HUES48 (cell line): ENCODE measurements at regions not wholly inside any gene's neighbourhood (a gene's known extent, or its start where the extent isn't known, plus 50 kb on each side); places are given as distances from the start of the nearest gene placed in this dataset.

Source experiments
- H3K27ac ChIP-seq: one replicate; pipeline ENCODE4 v1.7.0; 2013; ENCODE audit warnings: low read depth, low read length, inconsistent platforms
- H3K27me3 ChIP-seq: 2 replicates; pipeline ENCODE4 v1.6.1; 2013; ENCODE audit warnings: mild to moderate bottlenecking, low read length; ENCODE audit not compliant: control insufficient read depth, insufficient read depth
- H3K36me3 ChIP-seq: 2 replicates; pipeline ENCODE4 v1.6.1; 2013; ENCODE audit warnings: low read length; ENCODE audit not compliant: control insufficient read depth, insufficient read depth
- H3K4me1 ChIP-seq: 2 replicates; pipeline ENCODE4 v1.6.1; 2013; ENCODE audit warnings: mild to moderate bottlenecking, low read length; ENCODE audit not compliant: control insufficient read depth, insufficient read depth
- H3K4me3 ChIP-seq: 2 replicates; pipeline ENCODE4 v1.5.1; 2013; ENCODE audit warnings: mild to moderate bottlenecking, low read depth, low read length
- H3K9ac ChIP-seq: 2 replicates; pipeline ENCODE4 v1.6.1; 2013; ENCODE audit warnings: mild to moderate bottlenecking, low read depth, low read length, moderate library complexity
- H3K9me3 ChIP-seq: 2 replicates; pipeline ENCODE4 v1.6.1; 2013; ENCODE audit warnings: low read length; ENCODE audit not compliant: control insufficient read depth, insufficient read depth

GRCh38 chr7:17689361-17689902, 250.9 kb downstream of the SNX13 start:
- Histone ChIP-seq H3K9ac (no peak overlapping the region), H3K4me1 (no peaks in the 10 kb centered on the region), H3K9me3 (no peaks in the 10 kb centered on the region; the same call in 1 of the 2 replicates), H3K27ac (no peak overlapping the region), H3K27me3 (no peaks in the 10 kb centered on the region), H3K36me3 (no peaks in the 10 kb centered on the region), H3K4me3 (no peak overlapping the region)

GRCh38 chr7:17690030-17690429, 250.3 kb downstream of the SNX13 start:
- no peaks in the 10 kb centered on the region; the same call in 1 of the 2 replicates for H3K9me3 ChIP-seq
- H3K9ac ChIP-seq: no peak overlapping the region
- no peak overlapping the region for H3K4me3 ChIP-seq
- H3K36me3 ChIP-seq: no peaks in the 10 kb centered on the region
- no peaks in the 10 kb centered on the region for H3K27me3 ChIP-seq
- H3K27ac ChIP-seq: no peak overlapping the region
- H3K4me1 ChIP-seq: no peaks in the 10 kb centered on the region

- H3K9me3 ChIP-seq: peaks cover 9% of the 10 kb centered on the region
- no peak overlapping the region for H3K9ac ChIP-seq
- no peaks in the 10 kb centered on the region for H3K36me3 ChIP-seq
- no peak overlapping the region for H3K27ac ChIP-seq
- no peaks in the 10 kb centered on the region for H3K27me3 ChIP-seq
- H3K4me3 ChIP-seq: no peak overlapping the region
- no peaks in the 10 kb centered on the region for H3K4me1 ChIP-seq
Measured at GRCh38 chr7:17696422-17696821, 243.9 kb downstream of the SNX13 start.

- H3K27ac ChIP-seq: no peak overlapping the region
- no peaks in the 10 kb centered on the region for H3K4me1 ChIP-seq
Measured at GRCh38 chr7:17697128-17697881, 243.0 kb downstream of the SNX13 start.

GRCh38 chr7:17699696-17700095, 240.6 kb downstream of the SNX13 start:
- Histone ChIP-seq H3K36me3 (no peaks in the 10 kb centered on the region), H3K9me3 (peaks cover 9% of the 10 kb centered on the region), H3K9ac (no peak overlapping the region), H3K27me3 (no peaks in the 10 kb centered on the region), H3K27ac (no peak overlapping the region), H3K4me1 (no peaks in the 10 kb centered on the region), H3K4me3 (no peak overlapping the region)

More at GRCh38 chr7:17697128-17697881, 243.0 kb downstream of the SNX13 start:
- H3K4me3 ChIP-seq: no peak overlapping the region
- peaks cover 9% of the 10 kb centered on the region for H3K9me3 ChIP-seq
- no peaks in the 10 kb centered on the region for H3K36me3 ChIP-seq
- H3K27me3 ChIP-seq: no peaks in the 10 kb centered on the region
- H3K9ac ChIP-seq: no peak overlapping the region

GRCh38 chr7:17700138-17700537, 240.2 kb downstream of the SNX13 start:
- no peak overlapping the region for H3K9ac ChIP-seq
- no peak overlapping the region for H3K27ac ChIP-seq
- H3K4me1 ChIP-seq: no peaks in the 10 kb centered on the region
- H3K9me3 ChIP-seq: peaks cover 9% of the 10 kb centered on the region
- H3K27me3 ChIP-seq: no peaks in the 10 kb centered on the region
- no peak overlapping the region for H3K4me3 ChIP-seq
- H3K36me3 ChIP-seq: no peaks in the 10 kb centered on the region

- Histone ChIP-seq H3K9ac (no peak overlapping the region), H3K4me1 (peaks cover 3% of the 10 kb centered on the region; the same call in 1 of the 2 replicates), H3K36me3 (no peaks in the 10 kb centered on the region), H3K27me3 (no peaks in the 10 kb centered on the region), H3K4me3 (no peak overlapping the region), H3K27ac (no peak overlapping the region), H3K9me3 (no peaks in the 10 kb centered on the region)
Measured at GRCh38 chr7:17706275-17706674, 234.0 kb downstream of the SNX13 start.

GRCh38 chr7:17706734-17707133, 233.6 kb downstream of the SNX13 start:
- H3K36me3 ChIP-seq: no peaks in the 10 kb centered on the region
- no peaks in the 10 kb centered on the region for H3K27me3 ChIP-seq
- H3K9ac ChIP-seq: no peak overlapping the region
- peaks cover 3% of the 10 kb centered on the region; the same call in 1 of the 2 replicates for H3K4me1 ChIP-seq
- no peak overlapping the region for H3K27ac ChIP-seq
- no peak overlapping the region for H3K4me3 ChIP-seq
- H3K9me3 ChIP-seq: no peaks in the 10 kb centered on the region

GRCh38 chr7:17709127-17709526, 231.2 kb downstream of the SNX13 start:
- Histone ChIP-seq H3K4me3 (no peak overlapping the region), H3K36me3 (no peaks in the 10 kb centered on the region), H3K9ac (no peak overlapping the region)

GRCh38 chr7:17709599-17709998, 230.7 kb downstream of the SNX13 start:
- no peak overlapping the region for H3K27ac ChIP-seq
- no peaks in the 10 kb centered on the region for H3K9me3 ChIP-seq
- no peak overlapping the region for H3K9ac ChIP-seq
- H3K4me3 ChIP-seq: no peak overlapping the region
- H3K36me3 ChIP-seq: no peaks in the 10 kb centered on the region
- no peaks in the 10 kb centered on the region for H3K27me3 ChIP-seq
- peaks cover 3% of the 10 kb centered on the region; the same call in 1 of the 2 replicates for H3K4me1 ChIP-seq

More at GRCh38 chr7:17709127-17709526, 231.2 kb downstream of the SNX13 start:
- Histone ChIP-seq H3K27me3 (no peaks in the 10 kb centered on the region), H3K9me3 (no peaks in the 10 kb centered on the region), H3K27ac (no peak overlapping the region), H3K4me1 (peaks cover 3% of the 10 kb centered on the region; the same call in 1 of the 2 replicates)

GRCh38 chr7:17710312-17710711, 230.0 kb downstream of the SNX13 start:
- no peak overlapping the region for H3K9ac ChIP-seq
- H3K9me3 ChIP-seq: no peaks in the 10 kb centered on the region
- H3K27me3 ChIP-seq: no peaks in the 10 kb centered on the region
- H3K27ac ChIP-seq: no peak overlapping the region
- peaks cover 3% of the 10 kb centered on the region; the same call in 1 of the 2 replicates for H3K4me1 ChIP-seq
- no peaks in the 10 kb centered on the region for H3K36me3 ChIP-seq
- H3K4me3 ChIP-seq: no peak overlapping the region
